CD4-positive, alpha-beta memory T cell (primary cell): ENCODE measurements at regions not wholly inside any gene's neighbourhood (a gene's known extent, or its start where the extent isn't known, plus 50 kb on each side); places are given as distances from the start of the nearest gene placed in this dataset.

Source experiments
- CTCF ChIA-PET: fragments of 350-600 bp; sonication (Branson Sonifier 250); formaldehyde crosslinking; loops from one replicate; lab custom pipeline; 2021; ENCODE audit warnings: inconsistent platforms; ENCODE audit not compliant: partially characterized antibody; lab: Charles Lee
- POLR2A ChIA-PET: fragments of 350-600 bp; sonication (Branson Sonifier 250); formaldehyde crosslinking; loops from one replicate; lab custom pipeline; 2021; ENCODE audit not compliant: partially characterized antibody; lab: Charles Lee
- DNase-seq, 5 donors: peaks; one replicate each; pipeline versions ENCODE4 v3.0.0 to v3.0.0-alpha.2; 2020 to 2022; ENCODE audit warnings: mixed read lengths in 1 of 5
- H3K27ac ChIP-seq: one replicate; pipeline ENCODE4 v1.7.0; 2013; ENCODE audit warnings: low read depth, low read length
- H3K27me3 ChIP-seq: 2 replicates; pipeline ENCODE4 v1.7.0; 2013; ENCODE audit warnings: mild to moderate bottlenecking, low read length, moderate library complexity; ENCODE audit not compliant: insufficient read depth
- H3K36me3 ChIP-seq: 2 replicates; pipeline ENCODE4 v1.7.0; 2013; ENCODE audit warnings: mild to moderate bottlenecking, low read length, moderate library complexity; ENCODE audit not compliant: insufficient read depth
- H3K4me1 ChIP-seq: 2 replicates; pipeline ENCODE4 v1.7.0; 2013; ENCODE audit warnings: mild to moderate bottlenecking, low read length, moderate library complexity; ENCODE audit not compliant: insufficient read depth
- H3K4me3 ChIP-seq, 2 donors: one replicate each; pipeline ENCODE4 v1.7.0; 2013; ENCODE audit warnings: low read length in 2 of 2, mild to moderate bottlenecking in 1 of 2
- H3K9me3 ChIP-seq, 2 donors: one replicate each; pipeline ENCODE4 v1.7.0; 2013; ENCODE audit warnings: low read length in 2 of 2, control low read depth in 1 of 2; ENCODE audit not compliant: control insufficient read depth in 1 of 2
- H3K27ac Mint-ChIP-seq, 7 donors: one replicate each; pipeline ENCODE4 v1.8.0; 2020 to 2021; ENCODE audit warnings: mixed read lengths in 7 of 7, mild to moderate bottlenecking in 6 of 7, inconsistent platforms in 3 of 7, moderate library complexity in 3 of 7
- H3K27me3 Mint-ChIP-seq, 2 donors: one replicate each; pipeline ENCODE4 v1.8.0; 2020 to 2021; ENCODE audit warnings: mixed read lengths in 2 of 2
- H3K36me3 Mint-ChIP-seq, 2 donors: one replicate each; pipeline ENCODE4 v1.8.0; 2020 to 2021; ENCODE audit warnings: mixed read lengths in 2 of 2, inconsistent platforms in 1 of 2, mild to moderate bottlenecking in 1 of 2
- H3K4me1 Mint-ChIP-seq, 4 donors: one replicate each; pipeline ENCODE4 v1.8.0; 2020 to 2021; ENCODE audit warnings: mixed read lengths in 4 of 4, mild to moderate bottlenecking in 1 of 4
- H3K4me3 Mint-ChIP-seq, 8 donors: one replicate each; pipeline ENCODE4 v1.8.0; 2020 to 2021; ENCODE audit warnings: mixed read lengths in 8 of 8, mild to moderate bottlenecking in 7 of 8, moderate library complexity in 6 of 8, inconsistent platforms in 3 of 8
- H3K9me3 Mint-ChIP-seq, 8 donors: one replicate each; pipeline ENCODE4 v1.8.0; 2020 to 2021; ENCODE audit warnings: mixed read lengths in 8 of 8, mild to moderate bottlenecking in 5 of 8, inconsistent platforms in 3 of 8, moderate library complexity in 1 of 8
- intact Hi-C: fragments of 100-400 bp; cut with micrococcal nuclease; formaldehyde crosslinking; loops from one replicate; pipeline ENCODE4 v1.15.1; 2023

DNA sequence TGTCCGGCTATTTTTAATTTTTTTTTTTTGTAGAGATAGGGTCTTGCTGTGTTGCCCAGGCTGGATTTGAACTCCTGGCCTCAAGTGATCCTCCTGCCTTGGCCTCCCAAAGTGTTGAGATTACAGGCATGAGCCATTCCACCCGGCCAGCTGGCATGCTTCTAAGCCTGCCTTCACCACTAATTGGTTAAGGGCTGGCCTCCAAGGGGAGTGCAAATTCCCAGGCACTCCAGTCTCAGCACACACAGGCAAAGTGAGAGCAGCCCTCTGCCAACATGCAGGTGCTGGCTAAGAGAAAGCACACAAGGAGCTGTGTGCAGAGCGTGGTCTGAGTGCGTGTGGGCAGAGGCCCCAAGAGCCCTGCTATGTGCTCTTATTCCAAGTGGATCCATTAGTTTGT is 149.8 kb upstream of the HS3ST2 start:
- no peak overlapping the region for H3K27ac Mint-ChIP-seq
- no peak overlapping the region for H3K4me3 ChIP-seq
- intact Hi-C loops: no loop called here
- CTCF ChIA-PET: no interaction called here
- peaks cover 4 to 5% of the 10 kb centered on the region in 2 donors for H3K27me3 Mint-ChIP-seq
- H3K9me3 Mint-ChIP-seq: no peaks in the 10 kb centered on the region
- H3K27ac ChIP-seq: no peak overlapping the region
- no peak for DNase-seq
- H3K9me3 ChIP-seq: no peaks in the 10 kb centered on the region
- H3K36me3 ChIP-seq: no peaks in the 10 kb centered on the region
- H3K36me3 Mint-ChIP-seq: no peaks in the 10 kb centered on the region
- H3K4me1 ChIP-seq: no peaks in the 10 kb centered on the region
- no peak overlapping the region for H3K4me3 Mint-ChIP-seq
- POLR2A ChIA-PET: no interaction called here
- no peaks in the 10 kb centered on the region for H3K4me1 Mint-ChIP-seq
- H3K27me3 ChIP-seq: peaks cover 5% of the 10 kb centered on the region

DNA sequence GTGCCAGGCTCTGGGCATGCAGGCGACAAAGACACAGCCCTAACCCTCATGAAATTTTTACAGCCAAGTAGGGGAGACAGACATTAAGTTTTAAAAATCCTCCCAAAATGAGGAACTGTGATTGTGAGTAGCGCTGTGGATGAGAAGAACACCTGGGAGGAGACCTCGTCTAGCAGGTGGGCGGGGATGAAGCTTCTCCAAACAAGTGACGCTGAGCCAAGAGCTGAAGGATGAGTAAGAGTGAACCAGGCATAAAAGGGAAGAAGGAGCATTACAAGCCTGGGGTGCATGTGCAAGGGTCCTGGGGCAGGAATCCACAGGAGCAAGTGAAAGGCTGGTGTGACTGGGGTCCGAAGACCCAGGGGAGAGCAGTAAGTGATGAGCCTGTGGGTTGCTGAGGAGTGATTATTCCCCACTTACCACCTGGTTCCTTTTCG is 149.4 kb upstream of the HS3ST2 start:
- intact Hi-C loops: no loop called here
- DNase-seq: no peak
- no peak overlapping the region for H3K27ac ChIP-seq
- H3K4me1 ChIP-seq: no peaks in the 10 kb centered on the region
- POLR2A ChIA-PET: no interaction called here
- H3K4me3 Mint-ChIP-seq: no peak overlapping the region
- H3K4me1 Mint-ChIP-seq: no peaks in the 10 kb centered on the region
- no peaks in the 10 kb centered on the region for H3K36me3 Mint-ChIP-seq
- H3K36me3 ChIP-seq: no peaks in the 10 kb centered on the region
- no peaks in the 10 kb centered on the region for H3K9me3 Mint-ChIP-seq
- H3K27me3 Mint-ChIP-seq: peaks cover 2 to 5% of the 10 kb centered on the region in 2 donors
- no peak overlapping the region for H3K4me3 ChIP-seq
- H3K27me3 ChIP-seq: peaks cover 5% of the 10 kb centered on the region
- H3K27ac Mint-ChIP-seq: no peak overlapping the region
- CTCF ChIA-PET: no interaction called here
- no peaks in the 10 kb centered on the region for H3K9me3 ChIP-seq

DNA sequence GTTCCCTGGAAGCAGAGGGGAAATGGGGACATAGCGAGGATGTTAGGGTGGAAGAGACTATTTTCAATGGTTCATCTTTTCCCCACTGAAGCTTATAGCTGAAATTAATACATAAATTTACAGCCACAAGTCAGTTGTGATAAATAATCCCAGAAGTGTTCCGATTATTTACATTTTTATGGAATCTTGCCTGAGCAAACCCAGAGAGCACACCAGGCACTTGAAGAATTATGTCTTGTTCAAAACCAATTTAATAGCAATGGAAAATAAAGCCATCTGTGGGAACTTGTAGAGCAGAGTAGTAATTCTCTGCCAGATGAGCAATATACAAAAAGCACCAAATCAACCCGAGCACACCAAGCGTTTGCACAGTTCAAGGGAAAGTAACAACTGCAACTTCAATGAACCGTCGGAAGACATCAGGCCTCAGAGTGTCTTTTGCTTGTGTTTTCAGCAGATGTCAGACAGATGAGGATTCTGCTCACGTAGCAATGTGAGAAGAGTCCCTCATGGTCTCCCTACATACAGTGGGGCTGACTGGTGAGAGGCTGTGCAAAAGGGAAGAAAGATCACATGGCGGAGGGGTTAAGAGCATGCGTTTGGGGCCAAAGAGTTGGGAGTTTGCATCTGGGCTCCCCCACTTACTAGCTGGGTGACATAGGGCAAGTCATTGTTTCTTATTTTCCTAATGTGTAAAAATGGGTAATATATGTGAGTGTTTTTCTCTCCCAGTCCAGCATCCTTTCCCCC is 148.7 kb upstream of the HS3ST2 start:
- no peak for DNase-seq
- Mint-ChIP-seq H3K27ac (no peak overlapping the region), H3K9me3 (no peaks in the 10 kb centered on the region), H3K36me3 (no peaks in the 10 kb centered on the region), H3K27me3 (peaks cover 0 to 3% of the 10 kb centered on the region in 2 donors), H3K4me1 (no peaks in the 10 kb centered on the region), H3K4me3 (no peak overlapping the region)
- ChIA-PET CTCF (no interaction called here), POLR2A (no interaction called here)
- Histone ChIP-seq H3K27ac (no peak overlapping the region), H3K4me1 (no peaks in the 10 kb centered on the region), H3K27me3 (peaks cover 5% of the 10 kb centered on the region), H3K36me3 (no peaks in the 10 kb centered on the region), H3K4me3 (no peak overlapping the region), H3K9me3 (no peaks in the 10 kb centered on the region)
- intact Hi-C loops: no loop called here

DNA sequence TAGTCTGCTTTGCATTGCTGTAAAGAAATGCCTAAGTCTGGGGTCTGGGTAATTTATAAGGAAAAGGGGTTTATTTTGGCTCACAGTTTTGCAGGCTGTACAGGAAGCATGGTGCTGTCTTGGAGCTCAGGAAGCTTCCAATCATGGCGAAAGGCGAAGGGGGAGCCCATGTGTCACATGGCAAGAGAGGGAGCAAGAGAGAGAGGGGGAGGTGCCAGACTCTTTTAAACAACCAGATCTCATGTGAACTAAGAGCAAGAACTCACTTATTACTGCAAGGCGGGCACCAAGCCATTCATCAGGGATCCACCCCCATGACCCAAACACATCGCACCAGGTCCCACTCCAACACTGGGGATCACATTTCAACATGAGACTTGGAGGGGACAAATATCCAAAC is 148.2 kb upstream of the HS3ST2 start:
- no peak overlapping the region for H3K27ac Mint-ChIP-seq
- CTCF ChIA-PET: no interaction called here
- no peaks in the 10 kb centered on the region for H3K36me3 Mint-ChIP-seq
- H3K4me3 Mint-ChIP-seq: no peak overlapping the region
- no peaks in the 10 kb centered on the region for H3K9me3 ChIP-seq
- no peaks in the 10 kb centered on the region for H3K4me1 Mint-ChIP-seq
- H3K27me3 Mint-ChIP-seq: peaks cover 0 to 3% of the 10 kb centered on the region in 2 donors
- POLR2A ChIA-PET: no interaction called here
- no peak for DNase-seq
- no peaks in the 10 kb centered on the region for H3K4me1 ChIP-seq
- H3K36me3 ChIP-seq: no peaks in the 10 kb centered on the region
- H3K27me3 ChIP-seq: peaks cover 5% of the 10 kb centered on the region
- H3K9me3 Mint-ChIP-seq: no peaks in the 10 kb centered on the region
- no peak overlapping the region for H3K4me3 ChIP-seq
- no peak overlapping the region for H3K27ac ChIP-seq
- intact Hi-C loops: no loop called here

DNA sequence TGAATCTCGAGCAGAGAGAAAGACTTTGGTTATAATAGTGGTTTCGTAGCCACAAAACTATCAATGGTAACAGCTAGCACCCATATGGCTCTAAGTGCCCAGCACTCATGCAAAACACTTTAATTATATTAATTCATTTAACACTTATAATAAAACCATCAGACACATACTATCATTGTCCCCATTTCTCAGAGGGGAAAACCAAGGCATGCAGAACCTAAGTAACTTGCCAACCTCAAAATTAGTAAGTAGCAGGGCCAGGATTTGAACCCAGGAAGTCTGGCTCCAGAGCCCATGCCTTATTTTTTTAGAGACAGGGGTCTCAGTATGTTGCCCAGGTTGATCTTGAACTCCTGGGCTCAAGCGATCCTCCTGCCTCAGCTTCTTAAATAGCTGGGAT is 145.6 kb upstream of the HS3ST2 start:
- Mint-ChIP-seq H3K4me1 (no peaks in the 10 kb centered on the region), H3K9me3 (no peaks in the 10 kb centered on the region), H3K27me3 (peaks cover 0 to 3% of the 10 kb centered on the region in 2 donors), H3K4me3 (no peak overlapping the region), H3K27ac (no peak overlapping the region), H3K36me3 (no peaks in the 10 kb centered on the region)
- no peak for DNase-seq
- intact Hi-C loops: no loop called here
- ChIA-PET POLR2A (no interaction called here), CTCF (no interaction called here)
- Histone ChIP-seq H3K9me3 (no peaks in the 10 kb centered on the region), H3K36me3 (no peaks in the 10 kb centered on the region), H3K27ac (no peak overlapping the region), H3K4me3 (no peak overlapping the region), H3K4me1 (no peaks in the 10 kb centered on the region), H3K27me3 (peaks cover 5% of the 10 kb centered on the region)

DNA sequence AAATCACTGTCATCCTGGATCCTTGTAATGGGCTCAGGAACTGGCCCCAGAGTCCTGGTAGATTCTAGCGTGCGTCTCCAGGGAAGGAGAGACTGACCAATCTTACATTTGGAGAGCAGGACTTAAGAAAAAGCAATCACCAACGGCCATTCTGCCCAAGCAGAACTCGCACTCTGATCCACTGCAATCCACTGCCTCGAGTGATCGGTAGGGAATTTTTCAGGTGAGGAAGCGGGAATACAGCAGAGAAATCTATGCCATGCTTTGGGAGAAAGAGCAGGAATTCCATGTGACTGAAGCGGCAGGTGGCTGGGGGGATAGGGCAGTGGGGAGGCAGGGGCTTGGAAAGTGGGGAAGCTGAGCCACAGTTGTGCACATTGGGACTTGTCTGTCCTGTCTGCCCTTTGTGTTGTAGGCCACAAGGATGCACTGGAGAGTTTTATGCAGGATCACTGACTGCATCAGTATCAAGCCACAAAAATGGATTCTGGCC is 143.9 kb upstream of the HS3ST2 start:
- Histone ChIP-seq H3K27ac (no peak overlapping the region), H3K4me3 (no peak overlapping the region), H3K27me3 (no peaks in the 10 kb centered on the region), H3K36me3 (no peaks in the 10 kb centered on the region), H3K9me3 (no peaks in the 10 kb centered on the region), H3K4me1 (no peaks in the 10 kb centered on the region)
- H3K27ac Mint-ChIP-seq: no peak overlapping the region
- intact Hi-C loops: no loop called here
- H3K4me1 Mint-ChIP-seq: no peaks in the 10 kb centered on the region
- POLR2A ChIA-PET: no interaction called here
- no peak for DNase-seq
- H3K27me3 Mint-ChIP-seq: peaks cover 0 to 3% of the 10 kb centered on the region in 2 donors
- H3K4me3 Mint-ChIP-seq: no peak overlapping the region
- H3K36me3 Mint-ChIP-seq: no peaks in the 10 kb centered on the region
- CTCF ChIA-PET: no interaction called here
- H3K9me3 Mint-ChIP-seq: no peaks in the 10 kb centered on the region

DNA sequence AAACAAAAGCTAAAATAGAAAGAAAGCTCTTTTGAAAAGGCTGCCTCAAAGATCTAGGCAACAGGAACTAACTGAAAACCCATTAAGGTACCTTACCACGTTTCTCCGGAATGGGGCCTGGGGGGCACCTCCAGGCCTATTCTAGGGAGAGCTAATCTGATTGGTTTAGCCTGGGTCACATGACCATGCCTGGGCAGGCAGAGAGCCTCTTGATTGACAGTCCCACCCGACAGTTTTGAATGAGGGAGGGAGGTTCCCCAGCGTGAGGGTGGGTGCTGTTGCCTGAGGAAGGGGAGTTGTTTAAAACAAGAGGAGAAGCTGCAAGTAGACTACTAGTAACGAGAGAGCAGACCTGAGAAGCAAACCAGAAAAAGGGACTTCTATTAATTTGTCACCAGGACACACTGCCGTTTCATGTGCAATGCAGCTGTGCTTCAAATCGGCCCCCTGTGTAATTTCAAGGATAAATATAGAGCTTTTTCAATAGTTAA is 143.4 kb upstream of the HS3ST2 start:
- ChIA-PET POLR2A (no interaction called here), CTCF (no interaction called here)
- H3K4me1 ChIP-seq: no peaks in the 10 kb centered on the region
- H3K27me3 Mint-ChIP-seq: peaks cover 0 to 3% of the 10 kb centered on the region in 2 donors
- no peaks in the 10 kb centered on the region for H3K27me3 ChIP-seq
- no peak overlapping the region for H3K4me3 Mint-ChIP-seq
- H3K27ac Mint-ChIP-seq: no peak overlapping the region
- no peak for DNase-seq
- no peak overlapping the region for H3K4me3 ChIP-seq
- no peaks in the 10 kb centered on the region for H3K36me3 Mint-ChIP-seq
- intact Hi-C loops: no loop called here
- H3K9me3 ChIP-seq: no peaks in the 10 kb centered on the region
- H3K9me3 Mint-ChIP-seq: no peaks in the 10 kb centered on the region
- no peak overlapping the region for H3K27ac ChIP-seq
- no peaks in the 10 kb centered on the region for H3K4me1 Mint-ChIP-seq
- H3K36me3 ChIP-seq: no peaks in the 10 kb centered on the region
